Astrocyte of the cerebellum (primary cell): ENCODE measurements at regions not wholly inside any gene's neighbourhood (a gene's known extent, or its start where the extent isn't known, plus 50 kb on each side); places are given as distances from the start of the nearest gene placed in this dataset.
"Not testable (repeated sequence)": the region's sequence is repeated elsewhere in the genome, so short reads cannot be mapped to it uniquely, and the experiment has no call there.

Experiments
- DNase-seq: peaks from one replicate; pipeline ENCODE4 v3.0.0-alpha.2; 2011; ENCODE audit warnings: low read depth
- H3K4me3 ChIP-seq: 2 replicates; pipeline ENCODE4 v1.5.1; 2011; ENCODE audit warnings: mild to moderate bottlenecking, low read depth, low read length, moderate library complexity
- CTCF ChIP-seq: IDR thresholded peaks from 2 replicates; pipeline ENCODE4 v1.5.1; 2012; ENCODE audit warnings: low read length, low read depth, moderate library complexity, mild to moderate bottlenecking; ENCODE audit errors: missing control alignments
- in situ Hi-C: cut with HindIII; loops from 2 replicates; pipeline ENCODE4 v1.10.0; 2017; ENCODE audit warnings: low sequenced_read_pairs

DNA sequence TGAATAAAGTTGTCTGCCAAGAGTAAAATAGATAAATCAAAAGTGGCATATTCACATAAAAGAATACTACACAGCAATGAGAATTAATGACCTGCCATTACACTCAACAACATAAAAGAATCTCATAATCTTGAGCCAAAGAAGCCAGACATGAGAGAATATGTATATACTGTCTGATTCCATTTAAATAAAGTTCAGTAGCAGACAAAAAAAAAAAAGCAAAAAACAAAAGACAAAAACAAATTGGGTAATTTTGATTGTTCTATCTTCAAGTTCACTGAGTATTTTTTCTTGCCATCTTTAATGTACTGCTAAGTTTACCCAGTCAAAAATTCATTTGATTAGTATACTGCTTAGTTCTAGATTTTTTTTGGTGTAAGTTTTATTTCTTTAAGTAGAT lies 87.9 kb upstream of the TRPC7 start:
- in situ Hi-C loops, result no loop called here
- no peak for TF ChIP-seq CTCF
- DNase-seq, result no peak
- H3K4me3 ChIP-seq, result no peak overlapping the region

GRCh38 chr5:136447576-136447975 lies 82.2 kb upstream of the TRPC7 start:
- H3K4me3 ChIP-seq, DNase-seq, in situ Hi-C loops: not testable (repeated sequence)

- no peak for DNase-seq
- H3K4me3 ChIP-seq, result no peak overlapping the region
- in situ Hi-C loops, result no loop called here
- TF ChIP-seq CTCF, result no peak
Observed at GRCh38 chr5:136446565-136446964, 81.2 kb upstream of the TRPC7 start.

DNA sequence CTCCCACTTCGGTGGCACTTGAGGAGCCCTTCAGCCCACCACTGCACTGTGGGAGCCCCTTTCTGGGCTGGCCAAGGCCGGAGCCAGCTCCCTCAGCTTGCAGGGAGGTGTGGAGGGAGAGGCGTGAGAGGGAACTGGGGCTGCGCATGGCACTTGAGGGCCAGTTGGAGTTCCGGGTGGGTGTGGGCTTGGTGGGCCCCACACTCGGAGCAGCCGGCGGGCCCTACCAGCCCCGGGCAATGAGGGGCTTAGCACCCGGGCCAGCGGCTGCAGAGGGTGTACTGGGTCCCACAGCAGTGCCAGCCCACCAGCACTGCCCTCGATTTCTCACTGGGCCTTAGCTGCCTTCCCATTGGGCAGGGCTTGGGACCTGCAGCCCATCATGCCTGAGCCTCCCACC lies 78.8 kb upstream of the TRPC7 start:
- H3K4me3 ChIP-seq, DNase-seq, in situ Hi-C loops: not testable (repeated sequence)

DNA sequence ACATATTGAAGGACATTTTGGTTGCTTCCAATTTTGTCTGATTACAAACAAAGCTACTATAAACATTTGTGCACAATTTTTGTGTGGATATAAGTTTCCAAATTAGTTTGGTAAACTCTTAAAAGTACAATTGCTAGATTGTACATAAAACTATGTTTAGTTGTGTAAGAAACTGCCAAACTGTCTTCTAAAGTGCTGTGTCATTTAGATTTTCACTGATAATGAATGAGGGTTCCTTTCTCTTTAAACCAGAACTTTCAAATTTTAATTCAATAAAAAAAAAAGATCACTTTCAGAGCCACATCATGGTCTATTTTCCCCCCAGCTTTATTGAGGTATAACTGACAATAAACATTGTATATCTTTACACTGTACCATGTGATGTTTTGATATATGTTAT lies 74.0 kb upstream of the TRPC7 start:
- in situ Hi-C loops, result no loop called here
- no peak overlapping the region for H3K4me3 ChIP-seq
- no peak for DNase-seq
- no peak for TF ChIP-seq CTCF

GRCh38 chr5:136435946-136436543 lies 70.7 kb upstream of the TRPC7 start:
- in situ Hi-C loops, result no loop called here
- no peak overlapping the region for H3K4me3 ChIP-seq
- DNase-seq, result no peak
- TF ChIP-seq CTCF, result no peak

- no peak for TF ChIP-seq CTCF
- in situ Hi-C loops, result no loop called here
Observed at GRCh38 chr5:136434795-136435194, 69.5 kb upstream of the TRPC7 start.

GRCh38 chr5:136432705-136433104 lies 67.4 kb upstream of the TRPC7 start:
- TF ChIP-seq CTCF, result no peak
- no peak for DNase-seq
- H3K4me3 ChIP-seq, result no peak overlapping the region
- in situ Hi-C loops, result no loop called here

More at GRCh38 chr5:136434795-136435194, 69.5 kb upstream of the TRPC7 start:
- DNase-seq, result no peak
- H3K4me3 ChIP-seq, result no peak overlapping the region
